Mesothelial cell of epicardium (in vitro differentiated cells): ENCODE measurements at regions not wholly inside any gene's neighbourhood (a gene's known extent, or its start where the extent isn't known, plus 50 kb on each side); places are given as distances from the start of the nearest gene placed in this dataset.
"Not testable (repeated sequence)": the region's sequence is repeated elsewhere in the genome, so short reads cannot be mapped to it uniquely, and the experiment has no call there.

Source experiments
- DNase-seq, 2 experiments: peaks; one replicate each; pipeline ENCODE4 v3.0.0; 2021; ENCODE audit warnings: low spot score in 2 of 2; ENCODE audit not compliant: unreplicated experiment in 2 of 2
- H3K27ac Mint-ChIP-seq: 2 replicates; pipeline ENCODE4 v1.8.0; 2021; ENCODE audit warnings: mixed read lengths
- H3K27me3 Mint-ChIP-seq: 2 replicates; pipeline ENCODE4 v1.8.0; 2021; ENCODE audit warnings: low read depth, mixed read lengths
- H3K36me3 Mint-ChIP-seq: 2 replicates; pipeline ENCODE4 v1.8.0; 2021; ENCODE audit warnings: mixed read lengths
- H3K4me1 Mint-ChIP-seq: 2 replicates; pipeline ENCODE4 v1.8.0; 2021; ENCODE audit warnings: mixed read lengths
- H3K4me3 Mint-ChIP-seq: 2 replicates; pipeline ENCODE4 v1.8.0; 2021; ENCODE audit warnings: mild to moderate bottlenecking, moderate library complexity, mixed read lengths
- H3K9me3 Mint-ChIP-seq: 2 replicates; pipeline ENCODE4 v1.8.0; 2021; ENCODE audit warnings: mixed read lengths
- CTCF ChIP-seq: fragments of 200-600 bp; sonication (generic); IDR thresholded peaks from one replicate; pipeline ENCODE4 v1.5.0; 2021; ENCODE audit warnings: antibody characterized with exemption; ENCODE audit not compliant: unreplicated experiment

GRCh38 chr12:104906695-104907094 lies 51.4 kb downstream of the SLC41A2 start:
- H3K27me3 Mint-ChIP-seq, result no peaks in the 10 kb centered on the region
- no peaks in the 10 kb centered on the region for H3K4me1 Mint-ChIP-seq
- H3K4me3 Mint-ChIP-seq, result no peak overlapping the region
- no peak for TF ChIP-seq CTCF
- no peaks in the 10 kb centered on the region for H3K9me3 Mint-ChIP-seq
- no peak overlapping the region for H3K27ac Mint-ChIP-seq
- no peaks in the 10 kb centered on the region for H3K36me3 Mint-ChIP-seq
- no peak for DNase-seq

DNA sequence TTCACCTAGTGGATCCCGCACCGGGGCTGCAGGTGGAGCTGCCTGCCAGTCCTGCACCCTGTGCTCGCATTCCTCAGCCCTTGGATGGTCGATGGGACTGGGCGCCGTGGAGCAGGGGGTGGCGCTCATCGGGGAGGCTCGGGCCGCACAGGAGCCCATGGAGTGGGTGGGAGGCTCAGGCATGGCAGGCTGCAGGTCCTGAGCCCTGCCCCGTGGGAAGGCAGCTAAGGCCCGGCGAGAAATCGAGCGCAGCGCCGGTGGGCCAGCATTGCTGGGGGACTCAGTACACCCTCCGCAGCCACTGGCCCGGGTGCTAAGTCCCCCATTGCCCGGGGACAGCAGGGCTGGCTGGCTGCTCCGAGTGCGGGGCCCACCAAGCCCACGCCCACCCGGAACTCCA lies 52.6 kb downstream of the SLC41A2 start:
- not testable (repeated sequence) for H3K36me3 Mint-ChIP-seq, H3K4me3 Mint-ChIP-seq, H3K27me3 Mint-ChIP-seq, DNase-seq, H3K27ac Mint-ChIP-seq, H3K4me1 Mint-ChIP-seq, H3K9me3 Mint-ChIP-seq

DNA sequence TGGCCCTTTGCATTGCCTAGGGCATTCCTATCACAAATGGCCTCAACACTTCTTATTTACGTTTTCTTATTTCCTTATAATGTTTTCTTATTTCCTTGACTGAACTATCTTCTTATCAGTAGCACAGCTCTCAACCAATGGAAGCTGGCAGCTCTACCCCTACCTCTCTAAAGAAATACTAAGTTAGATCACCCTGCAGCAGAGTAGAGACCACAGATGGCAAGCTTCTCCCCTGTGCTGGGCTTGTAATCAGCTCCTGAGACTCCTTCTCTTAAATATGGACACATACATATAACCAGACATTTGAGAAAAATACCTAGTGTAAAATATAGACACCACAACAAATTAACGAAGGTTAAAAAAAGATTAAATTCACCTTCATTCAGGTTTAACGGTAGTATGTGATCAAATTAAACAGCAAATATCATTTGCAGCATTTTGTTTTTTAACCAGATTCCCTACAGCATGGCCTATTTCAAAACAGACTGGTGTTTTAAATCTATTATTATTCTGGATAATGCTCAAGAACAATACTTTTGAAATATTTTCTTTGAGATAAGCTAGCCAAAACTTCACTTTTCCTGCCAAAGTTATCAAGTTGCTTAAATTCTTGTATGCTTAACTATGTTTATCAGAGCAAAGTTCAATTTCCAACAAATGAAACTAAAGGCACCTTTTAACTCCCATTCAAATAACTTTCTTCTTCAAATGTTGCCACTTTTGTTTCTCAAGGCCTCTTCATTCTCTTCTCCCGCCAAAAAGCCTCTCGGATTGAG lies 54.3 kb downstream of the SLC41A2 start:
- no peak for DNase-seq
- H3K36me3 Mint-ChIP-seq, result no peaks in the 10 kb centered on the region
- no peak overlapping the region for H3K27ac Mint-ChIP-seq
- no peaks in the 10 kb centered on the region for H3K27me3 Mint-ChIP-seq
- no peak for TF ChIP-seq CTCF
- no peaks in the 10 kb centered on the region for H3K4me1 Mint-ChIP-seq
- H3K9me3 Mint-ChIP-seq, result peaks cover 13% of the 10 kb centered on the region
- H3K4me3 Mint-ChIP-seq, result no peak overlapping the region

- H3K27ac Mint-ChIP-seq, result no peak overlapping the region
- H3K4me1 Mint-ChIP-seq, result no peaks in the 10 kb centered on the region
- peaks cover 17% of the 10 kb centered on the region for H3K9me3 Mint-ChIP-seq
- no peaks in the 10 kb centered on the region for H3K36me3 Mint-ChIP-seq
- no peak for TF ChIP-seq CTCF
- no peaks in the 10 kb centered on the region for H3K27me3 Mint-ChIP-seq
- H3K4me3 Mint-ChIP-seq, result no peak overlapping the region
- DNase-seq, result no peak
Measured at GRCh38 chr12:104902125-104902524, 56.0 kb downstream of the SLC41A2 start.

GRCh38 chr12:104896710-104897109 lies 61.4 kb downstream of the SLC41A2 start:
- Mint-ChIP-seq H3K36me3 (peaks cover under 1% of the 10 kb centered on the region), H3K4me3 (no peak overlapping the region), H3K27ac (no peak overlapping the region), H3K9me3 (peaks cover 26% of the 10 kb centered on the region), H3K4me1 (no peaks in the 10 kb centered on the region), H3K27me3 (no peaks in the 10 kb centered on the region)
- no peak for TF ChIP-seq CTCF
- DNase-seq, result no peak

- H3K36me3 Mint-ChIP-seq, result peaks cover 4% of the 10 kb centered on the region
- H3K4me3 Mint-ChIP-seq, result no peak overlapping the region
- no peak for TF ChIP-seq CTCF
- H3K9me3 Mint-ChIP-seq, result peaks cover 29% of the 10 kb centered on the region
- no peak overlapping the region for H3K27ac Mint-ChIP-seq
- H3K27me3 Mint-ChIP-seq, result no peaks in the 10 kb centered on the region
- no peak for DNase-seq
- H3K4me1 Mint-ChIP-seq, result no peaks in the 10 kb centered on the region
Measured at GRCh38 chr12:104896146-104896545, 61.9 kb downstream of the SLC41A2 start.
